K562 (cell line): ENCODE measurements at regions not wholly inside any gene's neighbourhood (a gene's known extent, or its start where the extent isn't known, plus 50 kb on each side); places are given as distances from the start of the nearest gene placed in this dataset.

Experiments
- EP300 ChIP-seq: IDR thresholded peaks from 2 replicates; pipeline ENCODE4 v1.6.1; 2012; ENCODE audit warnings: low read length, improper control_type of control experiment
- ZNF274 ChIP-seq: IDR thresholded peaks from 2 replicates; pipeline ENCODE4 v1.6.1; 2011; ENCODE audit warnings: low read depth, mild to moderate bottlenecking, low read length, moderate library complexity, borderline replicate concordance

DNA sequence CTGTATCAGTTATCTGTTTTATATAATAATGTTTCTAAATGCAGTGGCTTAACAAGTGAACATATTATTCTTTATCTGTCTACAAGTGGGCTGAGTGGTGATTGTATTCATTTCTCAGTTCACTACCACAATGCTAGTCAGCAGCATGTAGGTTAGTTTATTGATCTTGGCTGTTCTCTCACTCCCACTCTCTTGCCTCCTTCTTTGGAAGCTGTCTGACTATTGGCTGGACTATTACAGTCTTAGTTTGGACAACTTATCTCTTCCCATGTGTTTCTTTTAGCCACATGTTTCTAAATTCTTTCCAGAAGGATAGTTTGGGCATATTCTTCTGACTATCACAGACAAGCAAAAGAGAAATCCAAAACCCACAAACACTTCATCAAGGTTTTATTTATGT is 459.5 kb upstream of the AGA start:
- TF ChIP-seq EP300, result no peak
- no peak for TF ChIP-seq ZNF274
